HG03460 (cell line): ENCODE measurements at regions not wholly inside any gene's neighbourhood (a gene's known extent, or its start where the extent isn't known, plus 50 kb on each side); places are given as distances from the start of the nearest gene placed in this dataset.
"Not testable (repeated sequence)": the region's sequence is repeated elsewhere in the genome, so short reads cannot be mapped to it uniquely, and the experiment has no call there.

Experiments used
- ATAC-seq: cut with Tn5 transposase; IDR thresholded peaks from one replicate; pipeline ENCODE4 v1.9.1; 2021; ENCODE audit not compliant: unreplicated experiment

- no peak for ATAC-seq
Observed at GRCh38 chr13:28574617-28575142, 79.8 kb upstream of the FLT1 start.

GRCh38 chr13:28573595-28574373 lies 78.9 kb upstream of the FLT1 start:
- ATAC-seq: no peak

- ATAC-seq: no peak
Observed at GRCh38 chr13:28572871-28573270, 77.9 kb upstream of the FLT1 start.

GRCh38 chr13:28570356-28570755 lies 75.4 kb upstream of the FLT1 start:
- ATAC-seq: not testable (repeated sequence)

GRCh38 chr13:28569886-28570285 lies 75.0 kb upstream of the FLT1 start:
- no peak for ATAC-seq

GRCh38 chr13:28568286-28568685 lies 73.4 kb upstream of the FLT1 start:
- ATAC-seq: peak; percentile 52

GRCh38 chr13:28566891-28567290 lies 72.0 kb upstream of the FLT1 start:
- ATAC-seq: no peak

- no peak for ATAC-seq
Observed at GRCh38 chr13:28566283-28566682, 71.4 kb upstream of the FLT1 start.

GRCh38 chr13:28564030-28564429 lies 69.1 kb upstream of the FLT1 start:
- no peak for ATAC-seq

- no peak for ATAC-seq
Observed at GRCh38 chr13:28563609-28564008, 68.7 kb upstream of the FLT1 start.

- no peak for ATAC-seq
Observed at GRCh38 chr13:28560612-28561011, 65.7 kb upstream of the FLT1 start.

GRCh38 chr13:28559636-28560259 lies 64.8 kb upstream of the FLT1 start:
- ATAC-seq: no peak

GRCh38 chr13:28558567-28558966 lies 63.6 kb upstream of the FLT1 start:
- no peak for ATAC-seq

- ATAC-seq: no peak
Observed at GRCh38 chr13:28557725-28558520, 63.0 kb upstream of the FLT1 start.

- ATAC-seq: no peak
Observed at GRCh38 chr13:28555096-28555495, 60.2 kb upstream of the FLT1 start.

- no peak for ATAC-seq
Observed at GRCh38 chr13:28553971-28554370, 59.0 kb upstream of the FLT1 start.

- no peak for ATAC-seq
Observed at GRCh38 chr13:28552288-28552687, 57.4 kb upstream of the FLT1 start.

GRCh38 chr13:28551498-28551895 lies 56.6 kb upstream of the FLT1 start:
- ATAC-seq: no peak

- no peak for ATAC-seq
Observed at GRCh38 chr13:28550721-28551497, 56.0 kb upstream of the FLT1 start.

- no peak for ATAC-seq
Observed at GRCh38 chr13:28550091-28550490, 55.2 kb upstream of the FLT1 start.

GRCh38 chr13:28548872-28549271 lies 53.9 kb upstream of the FLT1 start:
- ATAC-seq: no peak
